ENCODE measurements at regions not wholly inside any gene's neighbourhood (a gene's known extent, or its start where the extent isn't known, plus 50 kb on each side); places are given as distances from the start of the nearest gene placed in this dataset.

GRCh38 chr21:35581640-35582039, 478.7 kb downstream of the SETD4 start:
- H3K4me1 ChIP-seq = no peaks in the 10 kb centered on the region
- H3K4me3 ChIP-seq = no peak overlapping the region
- WGBS, 2 donors = 14 to 26% methylated on average over 1 of the region's 1 CpG
- H3K36me3 ChIP-seq = no peaks in the 10 kb centered on the region
- no peak for DNase-seq
- H3K27me3 ChIP-seq = no peaks in the 10 kb centered on the region
- no peaks in the 10 kb centered on the region for H3K9me3 ChIP-seq
- H3K27ac ChIP-seq = no peak overlapping the region
- no peak for ATAC-seq (ENCODE audit: low FRiP score in 2 of 2)
- no peak for TF ChIP-seq POLR2AphosphoS5 (IDR thresholded peaks at IDR 0.05)
- TF ChIP-seq, protein P1, sequence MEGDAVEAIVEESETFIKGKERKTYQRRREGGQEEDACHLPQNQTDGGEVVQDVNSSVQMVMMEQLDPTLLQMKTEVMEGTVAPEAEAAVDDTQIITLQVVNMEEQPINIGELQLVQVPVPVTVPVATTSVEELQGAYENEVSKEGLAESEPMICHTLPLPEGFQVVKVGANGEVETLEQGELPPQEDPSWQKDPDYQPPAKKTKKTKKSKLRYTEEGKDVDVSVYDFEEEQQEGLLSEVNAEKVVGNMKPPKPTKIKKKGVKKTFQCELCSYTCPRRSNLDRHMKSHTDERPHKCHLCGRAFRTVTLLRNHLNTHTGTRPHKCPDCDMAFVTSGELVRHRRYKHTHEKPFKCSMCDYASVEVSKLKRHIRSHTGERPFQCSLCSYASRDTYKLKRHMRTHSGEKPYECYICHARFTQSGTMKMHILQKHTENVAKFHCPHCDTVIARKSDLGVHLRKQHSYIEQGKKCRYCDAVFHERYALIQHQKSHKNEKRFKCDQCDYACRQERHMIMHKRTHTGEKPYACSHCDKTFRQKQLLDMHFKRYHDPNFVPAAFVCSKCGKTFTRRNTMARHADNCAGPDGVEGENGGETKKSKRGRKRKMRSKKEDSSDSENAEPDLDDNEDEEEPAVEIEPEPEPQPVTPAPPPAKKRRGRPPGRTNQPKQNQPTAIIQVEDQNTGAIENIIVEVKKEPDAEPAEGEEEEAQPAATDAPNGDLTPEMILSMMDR (IDR thresholded peaks at IDR 0.05) = no peak
- TF ChIP-seq EP300 (IDR thresholded peaks at IDR 0.05) = no peak
- no peak for TF ChIP-seq POLR2A (IDR thresholded peaks at IDR 0.05)

DNA sequence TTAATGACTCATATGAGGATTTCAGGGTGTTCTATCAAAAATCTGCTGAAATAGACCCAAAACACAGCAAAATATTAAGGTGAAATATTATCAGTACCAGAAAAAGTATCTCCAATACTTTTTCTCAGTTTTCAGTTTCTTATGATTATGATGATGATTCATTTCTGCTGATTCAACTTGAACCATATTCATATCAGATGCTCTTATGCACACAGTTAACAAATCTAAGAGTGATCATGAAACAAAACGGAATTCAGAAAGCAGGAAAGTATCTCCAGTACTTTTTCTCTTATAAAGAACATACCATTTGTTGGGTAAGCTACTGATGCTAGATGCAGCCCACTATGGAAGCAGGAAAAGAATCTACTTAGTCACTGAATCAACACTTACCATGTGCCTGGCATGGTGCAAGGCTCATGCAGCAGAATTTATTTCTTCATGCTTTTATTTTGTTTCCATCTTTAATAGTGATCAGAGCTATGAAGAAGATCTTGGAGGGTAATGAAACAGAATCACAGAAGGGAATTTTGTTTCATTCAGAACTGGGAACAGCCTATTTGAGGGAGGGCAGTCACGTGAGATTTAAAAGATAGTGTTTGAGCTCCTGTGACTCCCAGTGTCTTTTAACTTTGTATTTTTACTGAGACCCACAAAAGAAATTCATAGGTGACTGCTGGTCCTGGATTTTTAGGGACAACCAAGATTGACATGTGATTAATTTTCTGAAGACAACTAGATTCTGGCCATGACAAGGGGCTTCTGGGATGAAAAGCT, 480.6 kb downstream of the SETD4 start:
- Histone ChIP-seq H3K4me1 (no peaks in the 10 kb centered on the region), H3K27ac (no peak overlapping the region), H3K36me3 (no peaks in the 10 kb centered on the region), H3K27me3 (no peaks in the 10 kb centered on the region), H3K9me3 (no peaks in the 10 kb centered on the region), H3K4me3 (no peak overlapping the region)
- 82 to 86% methylated on average over 2 of the region's 2 CpGs for WGBS, 2 donors
- DNase-seq = no peak
- ATAC-seq (ENCODE audit: low FRiP score in 2 of 2) = no peak
- TF ChIP-seq, protein P1 (IDR thresholded peaks at IDR 0.05) = no peak
- TF ChIP-seq EP300 (IDR thresholded peaks at IDR 0.05) = no peak
- TF ChIP-seq POLR2A (IDR thresholded peaks at IDR 0.05) = no peak
- no peak for TF ChIP-seq POLR2AphosphoS5 (IDR thresholded peaks at IDR 0.05)

GRCh38 chr21:35578831-35579471, 481.4 kb downstream of the SETD4 start:
- Histone ChIP-seq H3K4me1 (no peaks in the 10 kb centered on the region), H3K9me3 (no peaks in the 10 kb centered on the region), H3K4me3 (no peak overlapping the region), H3K27me3 (no peaks in the 10 kb centered on the region), H3K36me3 (no peaks in the 10 kb centered on the region), H3K27ac (no peak overlapping the region)
- TF ChIP-seq, protein P1 (IDR thresholded peaks at IDR 0.05) = no peak
- TF ChIP-seq POLR2AphosphoS5 (IDR thresholded peaks at IDR 0.05) = no peak
- TF ChIP-seq POLR2A (IDR thresholded peaks at IDR 0.05) = no peak
- no peak for TF ChIP-seq EP300 (IDR thresholded peaks at IDR 0.05)
- ATAC-seq (ENCODE audit: low FRiP score in 2 of 2) = no peak
- WGBS, 2 donors = 87% methylated on average over 12 of the region's 12 CpGs
- DNase-seq = no peak

GRCh38 chr21:35578347-35578782, 482.0 kb downstream of the SETD4 start:
- TF ChIP-seq EP300 (IDR thresholded peaks at IDR 0.05) (no peak), POLR2AphosphoS5 (IDR thresholded peaks at IDR 0.05) (no peak), POLR2A (IDR thresholded peaks at IDR 0.05) (no peak)
- TF ChIP-seq, protein P1 (IDR thresholded peaks at IDR 0.05) = no peak
- ATAC-seq (ENCODE audit: low FRiP score in 2 of 2) = no peak

More at GRCh38 chr21:35578347-35578782, 482.0 kb downstream of the SETD4 start:
- Histone ChIP-seq H3K27ac (no peak overlapping the region), H3K4me3 (no peak overlapping the region), H3K36me3 (no peaks in the 10 kb centered on the region), H3K27me3 (no peaks in the 10 kb centered on the region), H3K4me1 (no peaks in the 10 kb centered on the region), H3K9me3 (no peaks in the 10 kb centered on the region)
- 82 to 90% methylated on average over 6 of the region's 6 CpGs for WGBS, 2 donors
- DNase-seq = no peak

All from upper lobe of left lung (tissue), 6 donors.